CD4-positive, alpha-beta memory T cell (primary cell): ENCODE measurements at regions not wholly inside any gene's neighbourhood (a gene's known extent, or its start where the extent isn't known, plus 50 kb on each side); places are given as distances from the start of the nearest gene placed in this dataset.

Experiments
- CTCF ChIA-PET: fragments of 350-600 bp; sonication (Branson Sonifier 250); formaldehyde crosslinking; loops from one replicate; lab custom pipeline; 2021; ENCODE audit warnings: inconsistent platforms; ENCODE audit not compliant: partially characterized antibody; lab: Charles Lee
- POLR2A ChIA-PET: fragments of 350-600 bp; sonication (Branson Sonifier 250); formaldehyde crosslinking; loops from one replicate; lab custom pipeline; 2021; ENCODE audit not compliant: partially characterized antibody; lab: Charles Lee
- DNase-seq, 5 donors: peaks; one replicate each; pipeline versions ENCODE4 v3.0.0 to v3.0.0-alpha.2; 2020 to 2022; ENCODE audit warnings: mixed read lengths in 1 of 5
- H3K27ac ChIP-seq: one replicate; pipeline ENCODE4 v1.7.0; 2013; ENCODE audit warnings: low read depth, low read length
- H3K27me3 ChIP-seq: 2 replicates; pipeline ENCODE4 v1.7.0; 2013; ENCODE audit warnings: mild to moderate bottlenecking, low read length, moderate library complexity; ENCODE audit not compliant: insufficient read depth
- H3K36me3 ChIP-seq: 2 replicates; pipeline ENCODE4 v1.7.0; 2013; ENCODE audit warnings: mild to moderate bottlenecking, low read length, moderate library complexity; ENCODE audit not compliant: insufficient read depth
- H3K4me1 ChIP-seq: 2 replicates; pipeline ENCODE4 v1.7.0; 2013; ENCODE audit warnings: mild to moderate bottlenecking, low read length, moderate library complexity; ENCODE audit not compliant: insufficient read depth
- H3K4me3 ChIP-seq, 2 donors: one replicate each; pipeline ENCODE4 v1.7.0; 2013; ENCODE audit warnings: low read length in 2 of 2, mild to moderate bottlenecking in 1 of 2
- H3K9me3 ChIP-seq, 2 donors: one replicate each; pipeline ENCODE4 v1.7.0; 2013; ENCODE audit warnings: low read length in 2 of 2, control low read depth in 1 of 2; ENCODE audit not compliant: control insufficient read depth in 1 of 2
- H3K27ac Mint-ChIP-seq, 7 donors: one replicate each; pipeline ENCODE4 v1.8.0; 2020 to 2021; ENCODE audit warnings: mixed read lengths in 7 of 7, mild to moderate bottlenecking in 6 of 7, inconsistent platforms in 3 of 7, moderate library complexity in 3 of 7
- H3K27me3 Mint-ChIP-seq, 2 donors: one replicate each; pipeline ENCODE4 v1.8.0; 2020 to 2021; ENCODE audit warnings: mixed read lengths in 2 of 2
- H3K36me3 Mint-ChIP-seq, 2 donors: one replicate each; pipeline ENCODE4 v1.8.0; 2020 to 2021; ENCODE audit warnings: mixed read lengths in 2 of 2, inconsistent platforms in 1 of 2, mild to moderate bottlenecking in 1 of 2
- H3K4me1 Mint-ChIP-seq, 4 donors: one replicate each; pipeline ENCODE4 v1.8.0; 2020 to 2021; ENCODE audit warnings: mixed read lengths in 4 of 4, mild to moderate bottlenecking in 1 of 4
- H3K4me3 Mint-ChIP-seq, 8 donors: one replicate each; pipeline ENCODE4 v1.8.0; 2020 to 2021; ENCODE audit warnings: mixed read lengths in 8 of 8, mild to moderate bottlenecking in 7 of 8, moderate library complexity in 6 of 8, inconsistent platforms in 3 of 8
- H3K9me3 Mint-ChIP-seq, 8 donors: one replicate each; pipeline ENCODE4 v1.8.0; 2020 to 2021; ENCODE audit warnings: mixed read lengths in 8 of 8, mild to moderate bottlenecking in 5 of 8, inconsistent platforms in 3 of 8, moderate library complexity in 1 of 8
- intact Hi-C: fragments of 100-400 bp; cut with micrococcal nuclease; formaldehyde crosslinking; loops from one replicate; pipeline ENCODE4 v1.15.1; 2023

DNA sequence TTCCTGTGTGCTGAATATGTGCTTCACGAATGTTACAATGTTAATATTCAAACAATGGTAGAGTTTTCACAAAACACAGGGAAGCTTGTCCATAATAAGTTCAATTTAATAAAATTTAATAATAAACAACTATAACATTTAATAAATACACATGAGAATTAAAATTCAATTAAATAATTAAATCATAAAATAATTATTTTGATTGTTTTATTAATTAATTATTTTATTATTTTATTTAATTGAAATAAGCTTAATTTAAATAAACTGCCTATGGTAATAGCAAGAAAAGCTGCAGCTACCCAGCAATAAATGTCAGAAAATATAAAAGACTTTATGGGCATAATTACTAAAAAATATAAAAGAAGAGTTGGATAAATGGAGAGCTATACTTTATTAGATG, 149.0 kb upstream of the NFIB start:
- H3K9me3 Mint-ChIP-seq: peaks cover 0 to 6% (median 0%) of the 10 kb centered on the region in 8 donors
- Histone ChIP-seq H3K36me3 (no peaks in the 10 kb centered on the region), H3K4me1 (no peaks in the 10 kb centered on the region), H3K27ac (no peak overlapping the region), H3K27me3 (no peaks in the 10 kb centered on the region), H3K4me3 (no peak overlapping the region), H3K9me3 (no peaks in the 10 kb centered on the region)
- ChIA-PET CTCF (interaction anchor here (0.7 kb wide), 1 partner anchor 57 kb away, joined by 3 read pairs; no protein-coding TSS in a partner anchor), POLR2A (no interaction called here)
- intact Hi-C loops: no loop called here
- H3K27ac Mint-ChIP-seq: no peak overlapping the region
- no peaks in the 10 kb centered on the region for H3K36me3 Mint-ChIP-seq
- DNase-seq: no peak
- H3K4me3 Mint-ChIP-seq: no peak overlapping the region
- H3K4me1 Mint-ChIP-seq: no peaks in the 10 kb centered on the region
- peaks cover 0 to 3% of the 10 kb centered on the region in 2 donors for H3K27me3 Mint-ChIP-seq

DNA sequence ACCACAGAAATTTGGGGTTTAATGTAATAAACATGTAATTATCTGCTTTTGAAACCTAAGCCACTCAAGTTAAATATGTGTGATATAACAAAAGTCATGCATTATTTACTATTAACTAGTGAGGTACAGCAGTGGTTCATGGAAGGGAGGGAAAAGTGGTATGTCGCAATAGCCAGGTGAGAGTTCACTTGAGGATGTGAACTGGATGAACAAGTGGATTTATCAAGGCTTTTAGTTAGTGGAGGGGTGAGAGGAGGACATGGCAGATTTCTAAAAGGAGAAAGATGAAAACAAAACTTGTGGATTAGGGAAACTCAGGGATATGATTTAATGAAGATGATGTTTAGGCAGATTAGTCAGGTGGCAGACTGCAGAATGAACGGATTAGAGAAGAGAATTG, 141.3 kb upstream of the NFIB start:
- Histone ChIP-seq H3K9me3 (no peaks in the 10 kb centered on the region), H3K27ac (no peak overlapping the region), H3K4me1 (no peaks in the 10 kb centered on the region), H3K27me3 (no peaks in the 10 kb centered on the region), H3K36me3 (no peaks in the 10 kb centered on the region), H3K4me3 (no peak overlapping the region)
- H3K27me3 Mint-ChIP-seq: no peaks in the 10 kb centered on the region
- DNase-seq: no peak
- ChIA-PET POLR2A (no interaction called here), CTCF (no interaction called here)
- H3K9me3 Mint-ChIP-seq: peaks cover 0 to 8% (median 0%) of the 10 kb centered on the region in 8 donors
- intact Hi-C loops: no loop called here
- no peaks in the 10 kb centered on the region for H3K4me1 Mint-ChIP-seq
- no peak overlapping the region for H3K4me3 Mint-ChIP-seq
- H3K27ac Mint-ChIP-seq: no peak overlapping the region
- no peaks in the 10 kb centered on the region for H3K36me3 Mint-ChIP-seq

DNA sequence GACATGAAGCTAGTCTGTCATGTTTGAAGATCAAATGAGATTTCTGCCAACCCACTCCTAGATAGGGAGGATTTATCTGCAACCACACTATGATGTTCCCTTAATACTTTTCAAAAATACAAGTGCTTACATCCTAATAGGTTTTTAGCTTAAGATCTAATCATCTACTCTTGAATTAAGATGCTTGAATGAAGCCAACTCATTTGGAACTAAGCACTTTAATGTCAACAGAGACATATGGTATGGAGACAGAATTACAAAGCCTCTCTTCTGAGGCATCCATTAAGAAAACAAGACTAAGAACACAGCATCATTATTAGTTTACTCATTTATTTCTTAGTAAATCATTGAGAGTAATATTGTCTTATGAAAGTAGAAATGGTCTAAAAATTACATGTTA, 139.3 kb upstream of the NFIB start:
- POLR2A ChIA-PET: no interaction called here
- intact Hi-C loops: no loop called here

DNA sequence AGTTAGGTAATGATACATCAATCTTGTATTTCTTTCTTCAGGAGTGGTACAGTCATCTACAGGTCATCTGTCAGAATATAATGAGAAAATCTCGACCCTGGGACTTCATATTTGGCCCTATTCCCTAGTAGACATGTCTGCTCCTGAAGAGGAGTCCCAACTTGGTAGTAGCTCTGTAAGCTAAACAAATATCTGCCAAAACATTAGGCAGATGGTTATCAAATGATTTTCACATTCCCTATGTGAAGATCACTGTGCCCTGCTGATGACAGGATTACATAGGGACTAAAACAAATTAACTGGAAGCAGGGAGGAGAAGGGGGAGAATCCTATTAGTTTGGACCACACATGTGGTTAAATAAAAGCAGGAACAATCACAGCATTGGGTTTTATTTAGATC, 138.6 kb upstream of the NFIB start:
- Histone ChIP-seq H3K4me1 (no peaks in the 10 kb centered on the region), H3K36me3 (no peaks in the 10 kb centered on the region), H3K27me3 (no peaks in the 10 kb centered on the region), H3K4me3 (no peak overlapping the region), H3K27ac (no peak overlapping the region), H3K9me3 (no peaks in the 10 kb centered on the region)
- DNase-seq: no peak
- Mint-ChIP-seq H3K27ac (no peak overlapping the region), H3K36me3 (no peaks in the 10 kb centered on the region), H3K4me3 (no peak overlapping the region), H3K4me1 (no peaks in the 10 kb centered on the region), H3K9me3 (peaks cover 0 to 4% (median 0%) of the 10 kb centered on the region in 8 donors), H3K27me3 (peaks cover 0 to 1% of the 10 kb centered on the region in 2 donors)
- ChIA-PET CTCF (interaction anchor here (1.1 kb wide), 1 partner anchor 23 kb away, joined by 4 read pairs; no protein-coding TSS in a partner anchor), POLR2A (no interaction called here)
- intact Hi-C loops: no loop called here

More for the DNA sequence above, 139.3 kb upstream of the NFIB start:
- Histone ChIP-seq H3K4me1 (no peaks in the 10 kb centered on the region), H3K9me3 (no peaks in the 10 kb centered on the region), H3K36me3 (no peaks in the 10 kb centered on the region), H3K27ac (no peak overlapping the region), H3K27me3 (no peaks in the 10 kb centered on the region), H3K4me3 (no peak overlapping the region)
- H3K27ac Mint-ChIP-seq: no peak overlapping the region
- H3K27me3 Mint-ChIP-seq: peaks cover 0 to 1% of the 10 kb centered on the region in 2 donors
- H3K4me3 Mint-ChIP-seq: no peak overlapping the region
- CTCF ChIA-PET: interaction anchor here (1.1 kb wide), 1 partner anchor 24 kb away, joined by 4 read pairs; no protein-coding TSS in a partner anchor
- H3K9me3 Mint-ChIP-seq: peaks cover 0 to 4% (median 0%) of the 10 kb centered on the region in 8 donors
- DNase-seq: no peak
- no peaks in the 10 kb centered on the region for H3K36me3 Mint-ChIP-seq
- no peaks in the 10 kb centered on the region for H3K4me1 Mint-ChIP-seq

DNA sequence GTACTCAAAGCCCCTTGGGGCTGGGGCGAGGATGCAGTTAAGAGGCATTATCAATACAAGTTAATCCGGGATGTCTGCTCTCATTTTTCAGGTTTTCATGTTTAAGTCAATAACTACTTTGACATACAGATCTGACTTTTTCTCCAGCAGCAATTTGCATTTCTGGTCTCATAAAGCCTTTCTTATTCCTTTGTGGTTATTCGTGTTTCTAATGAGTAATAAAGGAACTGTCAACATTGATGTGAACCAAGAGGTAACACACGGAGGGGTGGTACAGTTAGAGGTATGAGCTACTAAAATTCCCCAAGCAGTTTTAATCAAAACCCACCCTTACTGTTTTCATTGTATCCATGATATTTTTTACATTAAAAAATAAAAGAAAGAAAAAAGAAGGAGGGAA, 138.0 kb upstream of the NFIB start:
- ChIA-PET CTCF (no interaction called here), POLR2A (no interaction called here)
- H3K36me3 ChIP-seq: no peaks in the 10 kb centered on the region
- H3K4me3 Mint-ChIP-seq: no peak overlapping the region
- H3K9me3 ChIP-seq: no peaks in the 10 kb centered on the region
- no peak overlapping the region for H3K4me3 ChIP-seq
- H3K4me1 ChIP-seq: no peaks in the 10 kb centered on the region
- no peak for DNase-seq
- H3K36me3 Mint-ChIP-seq: no peaks in the 10 kb centered on the region
- intact Hi-C loops: no loop called here
- no peak overlapping the region for H3K27ac Mint-ChIP-seq
- H3K4me1 Mint-ChIP-seq: no peaks in the 10 kb centered on the region
- H3K27me3 Mint-ChIP-seq: peaks cover 0 to 3% of the 10 kb centered on the region in 2 donors
- H3K27ac ChIP-seq: no peak overlapping the region
- H3K27me3 ChIP-seq: no peaks in the 10 kb centered on the region
- peaks cover 0 to 6% (median 0%) of the 10 kb centered on the region in 8 donors for H3K9me3 Mint-ChIP-seq

DNA sequence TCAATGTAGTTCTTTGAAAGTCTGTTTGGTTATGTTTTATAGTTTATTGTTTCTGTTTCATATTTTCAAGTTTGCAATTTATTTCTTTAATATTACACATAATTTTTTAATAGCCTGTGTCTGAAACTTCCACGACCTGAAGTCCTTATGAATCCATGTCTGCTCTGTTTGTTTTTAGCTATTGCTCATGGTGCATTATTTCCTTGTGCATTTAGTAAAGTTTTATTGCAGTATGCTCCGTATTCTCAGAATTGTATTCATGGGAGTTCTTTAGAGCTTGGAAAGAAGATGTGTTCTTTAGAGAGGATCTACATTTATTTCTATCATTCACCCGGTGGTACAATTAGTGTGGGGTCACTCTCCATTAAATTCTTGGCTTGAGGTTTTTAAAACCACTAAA, 133.2 kb upstream of the NFIB start:
- Mint-ChIP-seq H3K36me3 (no peaks in the 10 kb centered on the region), H3K4me3 (no peak overlapping the region), H3K27me3 (peaks cover 0 to 3% of the 10 kb centered on the region in 2 donors), H3K4me1 (no peaks in the 10 kb centered on the region), H3K9me3 (peaks cover 0 to 11% (median 0%) of the 10 kb centered on the region in 8 donors), H3K27ac (no peak overlapping the region)
- CTCF ChIA-PET: no interaction called here
- H3K27ac ChIP-seq: no peak overlapping the region
- H3K27me3 ChIP-seq: no peaks in the 10 kb centered on the region
- DNase-seq: no peak
- no peaks in the 10 kb centered on the region for H3K4me1 ChIP-seq
- no peak overlapping the region for H3K4me3 ChIP-seq
- POLR2A ChIA-PET: no interaction called here
- no peaks in the 10 kb centered on the region for H3K36me3 ChIP-seq
- intact Hi-C loops: no loop called here
- no peaks in the 10 kb centered on the region for H3K9me3 ChIP-seq

DNA sequence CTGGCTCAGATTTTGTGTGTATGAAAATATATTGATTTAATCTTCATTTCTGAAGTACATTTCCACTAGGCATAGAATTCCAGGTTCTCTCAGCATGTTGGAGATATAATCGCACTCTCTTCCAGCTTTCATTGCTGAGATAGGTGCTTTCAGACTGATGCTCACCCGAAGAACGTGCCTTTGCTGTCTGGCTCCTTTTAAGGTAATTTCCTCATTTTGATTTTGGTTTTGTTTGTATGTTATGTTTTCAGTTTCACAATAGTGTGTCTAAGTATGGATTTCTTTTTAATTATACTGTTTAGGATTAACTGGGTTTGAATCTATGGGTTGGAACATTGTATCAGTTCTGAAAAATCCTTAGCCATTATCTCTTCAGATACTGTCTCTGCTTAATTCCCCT, 132.0 kb upstream of the NFIB start:
- POLR2A ChIA-PET: no interaction called here

DNA sequence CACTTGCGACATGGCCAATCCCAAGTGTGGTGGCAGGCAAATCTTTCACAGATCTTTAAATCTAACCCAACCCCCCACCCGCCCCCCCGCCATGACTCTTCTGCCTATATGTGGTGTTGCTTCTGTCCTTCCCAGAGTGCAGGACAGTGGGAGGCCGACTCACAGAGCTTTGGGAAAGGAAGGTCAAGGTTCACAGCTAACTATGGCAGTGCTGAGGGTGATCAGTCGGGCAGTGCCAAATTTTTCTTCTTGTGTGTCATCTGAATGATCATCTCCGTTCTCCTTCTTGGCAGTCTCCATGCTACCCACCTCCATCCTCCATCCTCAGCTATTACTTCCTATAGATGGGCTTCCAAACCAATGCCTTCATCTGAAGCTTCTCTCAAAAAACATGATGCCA, 129.0 kb upstream of the NFIB start:
- POLR2A ChIA-PET: no interaction called here
- Mint-ChIP-seq H3K27me3 (peaks cover 1 to 2% of the 10 kb centered on the region in 2 donors), H3K36me3 (no peaks in the 10 kb centered on the region), H3K4me3 (no peak overlapping the region), H3K9me3 (peaks cover 0 to 7% (median 0%) of the 10 kb centered on the region in 8 donors), H3K4me1 (no peaks in the 10 kb centered on the region), H3K27ac (no peak overlapping the region)
- Histone ChIP-seq H3K4me1 (no peaks in the 10 kb centered on the region), H3K27ac (no peak overlapping the region), H3K9me3 (no peaks in the 10 kb centered on the region), H3K36me3 (no peaks in the 10 kb centered on the region), H3K4me3 (no peak overlapping the region), H3K27me3 (no peaks in the 10 kb centered on the region)
- CTCF ChIA-PET: no interaction called here
- intact Hi-C loops: no loop called here
- DNase-seq: no peak

More for the DNA sequence above, 132.0 kb upstream of the NFIB start:
- no peak overlapping the region for H3K4me3 Mint-ChIP-seq
- Histone ChIP-seq H3K27ac (no peak overlapping the region), H3K9me3 (no peaks in the 10 kb centered on the region), H3K27me3 (no peaks in the 10 kb centered on the region), H3K4me3 (no peak overlapping the region), H3K36me3 (no peaks in the 10 kb centered on the region), H3K4me1 (no peaks in the 10 kb centered on the region)
- peaks cover 0 to 3% of the 10 kb centered on the region in 2 donors for H3K27me3 Mint-ChIP-seq
- intact Hi-C loops: no loop called here
- peaks cover 0 to 11% (median 0%) of the 10 kb centered on the region in 8 donors for H3K9me3 Mint-ChIP-seq
- no peak for DNase-seq
- H3K4me1 Mint-ChIP-seq: no peaks in the 10 kb centered on the region
- CTCF ChIA-PET: no interaction called here
- no peak overlapping the region for H3K27ac Mint-ChIP-seq
- no peaks in the 10 kb centered on the region for H3K36me3 Mint-ChIP-seq
